ENCODE measurements at regions not wholly inside any gene's neighbourhood (a gene's known extent, or its start where the extent isn't known, plus 50 kb on each side); places are given as distances from the start of the nearest gene placed in this dataset.

DNA sequence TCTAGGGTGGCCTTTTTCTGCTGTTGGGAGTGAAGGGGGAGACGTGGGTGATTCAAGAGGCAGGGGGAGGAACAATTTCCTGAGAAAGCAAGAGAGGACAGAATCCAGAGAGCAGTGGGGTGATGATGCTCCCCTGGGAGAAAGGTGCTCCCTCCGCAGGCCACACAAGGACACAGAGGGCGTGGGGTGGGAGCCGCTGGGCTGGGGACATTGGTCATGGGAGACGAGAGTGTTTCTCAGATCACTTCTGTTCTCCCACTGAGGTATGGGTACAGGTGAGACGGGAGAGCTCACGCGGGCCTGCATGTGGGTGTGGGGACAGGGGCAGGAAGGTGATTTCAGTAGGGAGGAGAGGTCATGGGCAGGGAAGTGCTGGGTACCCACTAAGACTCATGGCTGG is 259.5 kb upstream of the CTBP2 start:
- TF ChIP-seq, protein P1, sequence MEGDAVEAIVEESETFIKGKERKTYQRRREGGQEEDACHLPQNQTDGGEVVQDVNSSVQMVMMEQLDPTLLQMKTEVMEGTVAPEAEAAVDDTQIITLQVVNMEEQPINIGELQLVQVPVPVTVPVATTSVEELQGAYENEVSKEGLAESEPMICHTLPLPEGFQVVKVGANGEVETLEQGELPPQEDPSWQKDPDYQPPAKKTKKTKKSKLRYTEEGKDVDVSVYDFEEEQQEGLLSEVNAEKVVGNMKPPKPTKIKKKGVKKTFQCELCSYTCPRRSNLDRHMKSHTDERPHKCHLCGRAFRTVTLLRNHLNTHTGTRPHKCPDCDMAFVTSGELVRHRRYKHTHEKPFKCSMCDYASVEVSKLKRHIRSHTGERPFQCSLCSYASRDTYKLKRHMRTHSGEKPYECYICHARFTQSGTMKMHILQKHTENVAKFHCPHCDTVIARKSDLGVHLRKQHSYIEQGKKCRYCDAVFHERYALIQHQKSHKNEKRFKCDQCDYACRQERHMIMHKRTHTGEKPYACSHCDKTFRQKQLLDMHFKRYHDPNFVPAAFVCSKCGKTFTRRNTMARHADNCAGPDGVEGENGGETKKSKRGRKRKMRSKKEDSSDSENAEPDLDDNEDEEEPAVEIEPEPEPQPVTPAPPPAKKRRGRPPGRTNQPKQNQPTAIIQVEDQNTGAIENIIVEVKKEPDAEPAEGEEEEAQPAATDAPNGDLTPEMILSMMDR (conservative IDR thresholded peaks at IDR 0.05; ENCODE audit: low read depth, low read length), result no peak
- TF ChIP-seq EZH2 (IDR thresholded peaks at IDR 0.05; ENCODE audit: borderline replicate concordance, low read depth, low read length, poor library complexity, severe bottlenecking), result no peak
